ENCODE measurements at regions not wholly inside any gene's neighbourhood (a gene's known extent, or its start where the extent isn't known, plus 50 kb on each side); places are given as distances from the start of the nearest gene placed in this dataset.

DNA sequence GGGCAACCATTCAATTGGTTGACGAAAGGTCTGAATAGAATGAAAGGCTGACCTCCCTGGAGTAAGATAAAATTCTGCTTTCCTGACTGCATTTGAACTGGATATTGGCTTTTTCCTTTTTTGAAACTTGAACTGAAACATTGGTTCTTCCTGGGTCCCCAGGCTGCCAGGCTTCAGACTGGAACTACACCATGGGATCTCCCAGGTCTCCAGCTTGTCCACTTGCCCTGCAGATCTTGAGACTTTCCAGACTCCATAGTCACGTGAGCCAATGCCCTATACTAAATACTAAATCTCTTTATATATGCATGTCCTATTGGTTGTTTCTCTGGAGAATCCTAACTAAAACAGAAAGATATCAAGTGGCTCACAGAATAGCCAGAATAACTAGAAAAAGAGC, 118.7 kb upstream of the KRR1 start:
- TF ChIP-seq, protein P1, sequence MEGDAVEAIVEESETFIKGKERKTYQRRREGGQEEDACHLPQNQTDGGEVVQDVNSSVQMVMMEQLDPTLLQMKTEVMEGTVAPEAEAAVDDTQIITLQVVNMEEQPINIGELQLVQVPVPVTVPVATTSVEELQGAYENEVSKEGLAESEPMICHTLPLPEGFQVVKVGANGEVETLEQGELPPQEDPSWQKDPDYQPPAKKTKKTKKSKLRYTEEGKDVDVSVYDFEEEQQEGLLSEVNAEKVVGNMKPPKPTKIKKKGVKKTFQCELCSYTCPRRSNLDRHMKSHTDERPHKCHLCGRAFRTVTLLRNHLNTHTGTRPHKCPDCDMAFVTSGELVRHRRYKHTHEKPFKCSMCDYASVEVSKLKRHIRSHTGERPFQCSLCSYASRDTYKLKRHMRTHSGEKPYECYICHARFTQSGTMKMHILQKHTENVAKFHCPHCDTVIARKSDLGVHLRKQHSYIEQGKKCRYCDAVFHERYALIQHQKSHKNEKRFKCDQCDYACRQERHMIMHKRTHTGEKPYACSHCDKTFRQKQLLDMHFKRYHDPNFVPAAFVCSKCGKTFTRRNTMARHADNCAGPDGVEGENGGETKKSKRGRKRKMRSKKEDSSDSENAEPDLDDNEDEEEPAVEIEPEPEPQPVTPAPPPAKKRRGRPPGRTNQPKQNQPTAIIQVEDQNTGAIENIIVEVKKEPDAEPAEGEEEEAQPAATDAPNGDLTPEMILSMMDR (IDR thresholded peaks at IDR 0.05), result no peak
- TF ChIP-seq POLR2A (IDR thresholded peaks at IDR 0.05), result no peak
